ENCODE measurements at regions not wholly inside any gene's neighbourhood (a gene's known extent, or its start where the extent isn't known, plus 50 kb on each side); places are given as distances from the start of the nearest gene placed in this dataset.

GRCh38 chr13:78004821-78005220 is 86.2 kb upstream of the EDNRB start:
- TF ChIP-seq CTCF (IDR thresholded peaks at IDR 0.05; ENCODE audit: poor library complexity): no peak
- TF ChIP-seq EZH2phosphoT487 (IDR thresholded peaks at IDR 0.05; ENCODE audit: low read depth, severe bottlenecking, unreplicated experiment): no peak

Data from hepatocyte (in vitro differentiated cells).